Activated naive CD8-positive, alpha-beta T cell treated with anti-CD3 and anti-CD28 coated beads for 36 hours (primary cell): ENCODE measurements at regions not wholly inside any gene's neighbourhood (a gene's known extent, or its start where the extent isn't known, plus 50 kb on each side); places are given as distances from the start of the nearest gene placed in this dataset.

ENCODE experiments used
- DNase-seq: peaks from one replicate; pipeline ENCODE4 v3.0.0; 2021
- H3K27ac Mint-ChIP-seq: one replicate; pipeline ENCODE4 v1.8.0; 2022; ENCODE audit warnings: mild to moderate bottlenecking, moderate library complexity, mixed read lengths
- H3K27me3 Mint-ChIP-seq: one replicate; pipeline ENCODE4 v1.8.0; 2022; ENCODE audit warnings: mild to moderate bottlenecking, mixed read lengths
- H3K36me3 Mint-ChIP-seq: one replicate; pipeline ENCODE4 v1.8.0; 2021; ENCODE audit warnings: mild to moderate bottlenecking, mixed read lengths
- H3K4me1 Mint-ChIP-seq: one replicate; pipeline ENCODE4 v1.8.0; 2021; ENCODE audit warnings: mixed read lengths
- H3K4me3 Mint-ChIP-seq: one replicate; pipeline ENCODE4 v1.8.0; 2022; ENCODE audit warnings: mild to moderate bottlenecking, moderate library complexity, mixed read lengths
- H3K9me3 Mint-ChIP-seq: one replicate; pipeline ENCODE4 v1.8.0; 2022; ENCODE audit warnings: mixed read lengths

GRCh38 chrX:124592744-124593143 lies 246.4 kb downstream of the SH2D1A start:
- Mint-ChIP-seq H3K27ac (no peak overlapping the region), H3K36me3 (no peaks in the 10 kb centered on the region), H3K4me3 (no peak overlapping the region), H3K9me3 (peaks cover 8% of the 10 kb centered on the region), H3K4me1 (no peaks in the 10 kb centered on the region), H3K27me3 (no peaks in the 10 kb centered on the region)
- DNase-seq, result no peak

DNA sequence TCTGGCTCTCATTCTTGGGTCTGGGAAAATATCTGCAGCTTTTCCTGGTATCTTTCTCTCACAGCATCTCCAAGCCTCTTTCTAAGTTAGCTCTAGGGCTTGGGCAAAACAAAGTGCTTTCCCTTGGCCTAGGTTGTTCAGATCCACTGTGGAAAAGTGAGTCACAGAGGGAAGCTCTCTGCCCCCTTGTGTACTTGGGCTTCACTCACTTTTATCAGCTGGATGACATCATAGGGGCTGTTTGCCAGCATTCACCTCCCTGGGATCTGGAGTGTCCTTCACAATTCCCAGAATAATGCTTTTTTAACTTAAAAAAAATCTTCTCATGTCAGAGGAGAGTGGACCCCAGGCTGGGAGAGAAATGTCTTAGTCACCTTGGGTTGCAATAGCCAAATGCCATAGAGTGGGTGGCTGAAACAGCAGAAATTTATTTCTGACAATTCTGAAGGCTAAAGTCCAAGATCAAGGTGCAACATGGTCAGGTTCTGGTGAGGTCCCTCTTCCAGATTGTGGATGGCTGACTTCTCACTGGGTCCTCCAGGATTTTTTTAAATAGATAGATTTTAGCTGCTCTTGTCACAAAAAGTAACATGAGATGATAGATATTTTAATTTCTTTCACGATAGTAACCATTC lies 247.8 kb downstream of the SH2D1A start:
- Mint-ChIP-seq H3K4me1 (no peaks in the 10 kb centered on the region), H3K27me3 (no peaks in the 10 kb centered on the region), H3K27ac (no peak overlapping the region), H3K36me3 (no peaks in the 10 kb centered on the region), H3K9me3 (peaks cover 5% of the 10 kb centered on the region), H3K4me3 (no peak overlapping the region)
- DNase-seq, result no peak

GRCh38 chrX:124605511-124605910 lies 259.1 kb downstream of the SH2D1A start:
- Mint-ChIP-seq H3K27me3 (no peaks in the 10 kb centered on the region), H3K9me3 (no peaks in the 10 kb centered on the region), H3K36me3 (no peaks in the 10 kb centered on the region), H3K4me3 (no peak overlapping the region), H3K4me1 (no peaks in the 10 kb centered on the region), H3K27ac (no peak overlapping the region)
- DNase-seq, result no peak

- H3K9me3 Mint-ChIP-seq, result no peaks in the 10 kb centered on the region
- DNase-seq, result no peak
- H3K4me3 Mint-ChIP-seq, result no peak overlapping the region
- H3K27ac Mint-ChIP-seq, result no peak overlapping the region
- no peaks in the 10 kb centered on the region for H3K27me3 Mint-ChIP-seq
- H3K4me1 Mint-ChIP-seq, result no peaks in the 10 kb centered on the region
- H3K36me3 Mint-ChIP-seq, result no peaks in the 10 kb centered on the region
These were observed 260.4 kb downstream of the SH2D1A start for GRCh38 chrX:124606724-124607123.

DNA sequence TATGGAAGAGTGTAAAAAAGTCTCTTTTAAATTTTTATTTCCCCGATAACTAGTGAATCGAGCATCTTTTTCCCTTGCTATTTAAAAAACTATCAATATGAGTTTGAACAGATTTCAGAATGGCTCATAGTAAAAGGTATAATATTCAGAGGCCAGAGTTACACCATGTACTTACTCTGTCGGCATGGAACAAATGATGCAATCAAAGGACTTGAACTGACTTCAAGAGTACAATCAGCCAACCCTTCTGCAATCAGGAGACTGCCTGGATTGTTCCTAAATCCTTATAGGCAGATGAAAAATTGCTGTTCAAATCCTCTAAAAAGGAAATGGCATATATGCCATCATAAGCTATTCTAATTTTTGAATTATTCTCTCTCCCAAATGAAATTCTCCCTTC lies 273.3 kb downstream of the SH2D1A start:
- Mint-ChIP-seq H3K27me3 (no peaks in the 10 kb centered on the region), H3K27ac (no peak overlapping the region), H3K36me3 (no peaks in the 10 kb centered on the region), H3K9me3 (no peaks in the 10 kb centered on the region), H3K4me1 (no peaks in the 10 kb centered on the region), H3K4me3 (no peak overlapping the region)
- no peak for DNase-seq

DNA sequence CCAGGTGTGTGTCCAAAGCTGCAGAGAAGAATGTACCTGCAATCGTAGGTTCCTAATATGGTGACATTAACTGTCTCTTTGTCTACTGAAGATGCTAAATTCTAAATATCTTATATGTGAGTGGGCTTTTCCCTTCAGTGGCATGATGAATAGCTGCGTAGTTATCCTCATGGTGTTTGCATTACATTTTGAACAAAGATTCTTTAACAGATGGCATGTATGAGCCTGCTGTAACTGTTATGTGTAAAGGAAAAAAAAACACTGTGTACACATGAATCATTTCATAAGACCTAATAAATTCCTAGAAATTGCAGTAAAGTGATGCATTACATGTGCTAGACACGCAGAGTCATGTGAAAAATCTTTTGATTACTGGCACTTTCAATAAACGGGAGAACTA lies 288.0 kb downstream of the SH2D1A start:
- Mint-ChIP-seq H3K27me3 (no peaks in the 10 kb centered on the region), H3K27ac (no peak overlapping the region), H3K4me3 (no peak overlapping the region), H3K36me3 (no peaks in the 10 kb centered on the region), H3K9me3 (no peaks in the 10 kb centered on the region), H3K4me1 (no peaks in the 10 kb centered on the region)
- DNase-seq, result no peak

DNA sequence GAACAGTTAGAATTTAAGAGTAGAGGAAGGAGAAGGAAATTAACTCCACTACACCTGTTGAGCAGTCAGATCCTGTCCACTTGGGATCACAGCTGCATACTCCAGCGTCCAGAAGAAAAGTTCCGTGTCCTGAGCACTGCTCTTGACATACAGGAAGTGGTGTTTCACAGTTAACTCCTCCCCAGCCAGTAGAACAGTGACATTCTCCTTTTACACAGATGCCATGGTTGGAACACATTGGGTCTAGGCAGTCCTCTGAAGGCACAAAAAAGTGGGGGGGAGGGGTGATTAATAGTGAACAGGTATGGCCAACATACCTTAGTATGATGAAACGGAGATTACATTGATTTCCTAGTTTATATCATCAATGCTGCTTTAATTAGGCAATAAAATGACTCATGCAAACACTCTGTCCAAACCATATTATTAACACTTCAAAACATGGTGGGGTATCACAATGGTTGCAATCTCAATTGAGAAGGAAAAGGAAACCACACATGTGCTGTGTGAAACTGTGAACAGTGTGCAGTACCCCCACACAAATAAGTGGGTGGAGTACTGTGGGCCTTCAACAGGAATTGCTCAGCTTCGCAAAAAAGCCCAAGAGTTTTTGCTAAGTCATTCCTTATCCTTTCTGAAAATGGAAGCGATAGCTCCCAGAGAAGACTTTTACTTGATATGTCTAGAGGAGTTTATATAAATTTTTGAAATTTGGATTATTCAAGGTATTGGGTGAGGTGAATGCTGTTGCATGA lies 295.6 kb downstream of the SH2D1A start:
- H3K9me3 Mint-ChIP-seq, result no peaks in the 10 kb centered on the region
- no peak overlapping the region for H3K4me3 Mint-ChIP-seq
- no peaks in the 10 kb centered on the region for H3K27me3 Mint-ChIP-seq
- DNase-seq, result no peak
- no peak overlapping the region for H3K27ac Mint-ChIP-seq
- peaks cover 6% of the 10 kb centered on the region for H3K4me1 Mint-ChIP-seq
- no peaks in the 10 kb centered on the region for H3K36me3 Mint-ChIP-seq

GRCh38 chrX:124646403-124646802 lies 300.0 kb downstream of the SH2D1A start:
- Mint-ChIP-seq H3K4me3 (no peak overlapping the region), H3K9me3 (no peaks in the 10 kb centered on the region), H3K27me3 (no peaks in the 10 kb centered on the region), H3K4me1 (peaks cover 6% of the 10 kb centered on the region), H3K36me3 (no peaks in the 10 kb centered on the region), H3K27ac (no peak overlapping the region)
- no peak for DNase-seq

DNA sequence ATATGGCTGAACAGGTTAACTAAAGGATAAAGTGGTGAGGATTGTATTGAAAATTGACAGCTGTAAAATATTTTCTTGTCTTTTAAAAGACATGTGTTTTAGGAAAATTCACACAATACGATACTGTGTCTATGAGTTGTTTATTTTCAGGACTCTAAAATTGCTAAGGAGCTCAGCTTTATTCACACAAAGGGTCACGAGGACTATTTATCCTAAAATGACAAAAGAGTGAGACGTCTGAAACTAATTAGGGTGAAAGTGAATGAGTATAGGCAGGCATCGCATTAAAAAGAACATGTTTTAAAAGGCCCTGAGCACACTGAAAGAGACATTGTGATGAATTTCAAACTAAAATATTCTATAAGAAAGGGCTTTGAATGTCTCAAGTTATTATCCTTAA lies 304.7 kb downstream of the SH2D1A start:
- no peaks in the 10 kb centered on the region for H3K36me3 Mint-ChIP-seq
- no peaks in the 10 kb centered on the region for H3K4me1 Mint-ChIP-seq
- H3K9me3 Mint-ChIP-seq, result no peaks in the 10 kb centered on the region
- H3K27ac Mint-ChIP-seq, result no peak overlapping the region
- H3K27me3 Mint-ChIP-seq, result no peaks in the 10 kb centered on the region
- no peak overlapping the region for H3K4me3 Mint-ChIP-seq
- DNase-seq, result no peak

DNA sequence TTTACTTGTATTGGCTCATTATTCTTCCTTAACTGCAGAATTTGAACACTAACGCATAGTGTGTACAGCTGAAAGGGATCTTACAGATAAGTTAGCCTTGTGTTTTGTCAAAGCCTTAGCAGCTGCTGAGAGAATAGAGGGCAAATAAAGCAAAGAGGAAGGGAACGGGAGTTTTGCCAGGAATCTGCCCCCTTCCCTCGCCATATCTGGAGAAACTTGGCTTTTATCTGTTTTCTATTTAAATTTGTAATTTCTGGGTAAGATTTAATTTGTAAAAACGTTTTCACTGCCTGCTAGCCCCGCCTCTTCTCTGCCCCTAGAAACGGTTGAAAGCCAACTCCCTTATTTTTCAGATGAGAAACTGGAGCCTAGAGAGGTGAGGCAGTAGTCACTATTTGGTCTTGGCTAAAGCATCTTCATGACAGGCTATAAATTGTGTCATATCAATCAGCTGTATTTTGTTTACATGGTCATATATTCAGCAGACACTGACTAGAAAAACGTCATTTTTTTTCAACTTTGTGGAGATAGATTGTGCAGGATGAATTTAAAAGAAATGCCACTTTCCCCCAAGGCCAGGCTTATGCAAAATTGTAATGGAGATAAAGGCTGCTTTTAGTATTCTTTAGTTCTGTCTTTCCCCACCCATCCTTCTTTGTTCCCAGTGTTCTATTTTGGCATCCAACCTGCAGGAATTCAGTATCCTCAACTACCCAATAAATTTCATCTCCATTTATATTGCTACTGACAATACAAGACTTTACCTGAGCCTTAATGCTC lies 319.4 kb downstream of the SH2D1A start:
- no peak for DNase-seq
- Mint-ChIP-seq H3K4me1 (peaks cover 3% of the 10 kb centered on the region), H3K27me3 (no peaks in the 10 kb centered on the region), H3K36me3 (no peaks in the 10 kb centered on the region), H3K27ac (no peak overlapping the region), H3K9me3 (no peaks in the 10 kb centered on the region), H3K4me3 (no peak overlapping the region)

- no peaks in the 10 kb centered on the region for H3K9me3 Mint-ChIP-seq
- DNase-seq, result no peak
- no peaks in the 10 kb centered on the region for H3K4me1 Mint-ChIP-seq
- no peaks in the 10 kb centered on the region for H3K36me3 Mint-ChIP-seq
- no peak overlapping the region for H3K4me3 Mint-ChIP-seq
- no peaks in the 10 kb centered on the region for H3K27me3 Mint-ChIP-seq
- H3K27ac Mint-ChIP-seq, result no peak overlapping the region
These were observed 332.8 kb downstream of the SH2D1A start for GRCh38 chrX:124679199-124679598.

DNA sequence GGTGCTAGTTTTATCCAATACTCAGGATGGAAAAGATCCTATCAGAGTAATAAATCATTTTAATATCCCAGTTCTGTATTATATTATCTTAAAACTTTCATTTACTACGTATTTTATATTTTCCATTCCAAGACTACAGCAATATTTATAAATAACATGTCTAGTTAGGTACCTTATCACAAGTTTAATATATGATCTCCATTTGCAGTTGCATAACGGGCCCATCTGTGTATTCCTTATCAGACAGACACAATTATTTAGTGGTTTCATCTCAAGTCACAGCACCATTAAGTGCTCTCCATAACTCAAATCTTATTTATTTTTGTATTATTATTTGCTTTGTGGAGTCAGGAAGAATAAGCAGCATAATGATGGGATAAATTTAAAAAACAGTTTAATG lies 333.9 kb downstream of the SH2D1A start:
- H3K27me3 Mint-ChIP-seq, result no peaks in the 10 kb centered on the region
- H3K9me3 Mint-ChIP-seq, result peaks cover 6% of the 10 kb centered on the region
- DNase-seq, result no peak
- H3K4me3 Mint-ChIP-seq, result no peak overlapping the region
- peaks cover 2% of the 10 kb centered on the region for H3K36me3 Mint-ChIP-seq
- no peaks in the 10 kb centered on the region for H3K4me1 Mint-ChIP-seq
- H3K27ac Mint-ChIP-seq, result no peak overlapping the region

DNA sequence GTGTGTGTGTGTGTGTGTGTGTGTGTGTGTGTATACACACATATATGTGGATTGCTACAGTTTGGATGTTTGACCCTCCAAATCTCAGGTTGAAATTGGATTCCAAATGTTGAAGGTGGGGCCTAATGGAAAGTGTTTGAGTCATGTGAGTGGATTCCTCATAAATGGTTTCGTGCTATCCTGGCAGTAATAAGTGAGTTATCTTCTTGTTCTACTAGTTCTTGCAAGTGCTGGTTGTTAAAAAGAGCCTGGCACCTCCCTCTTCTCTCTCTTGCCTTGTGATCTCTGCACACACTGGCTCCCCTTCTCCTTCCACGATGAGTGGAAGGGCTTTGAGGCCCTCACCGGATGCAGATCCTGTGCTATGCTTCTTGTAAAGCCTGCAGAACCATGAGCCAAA lies 344.1 kb downstream of the SH2D1A start:
- H3K4me1 Mint-ChIP-seq, result no peaks in the 10 kb centered on the region
- peaks cover 1% of the 10 kb centered on the region for H3K36me3 Mint-ChIP-seq
- no peak overlapping the region for H3K27ac Mint-ChIP-seq
- no peaks in the 10 kb centered on the region for H3K27me3 Mint-ChIP-seq
- no peak overlapping the region for H3K4me3 Mint-ChIP-seq
- no peak for DNase-seq
- H3K9me3 Mint-ChIP-seq, result peaks cover 4% of the 10 kb centered on the region

GRCh38 chrX:124699876-124700275 lies 353.5 kb downstream of the SH2D1A start:
- Mint-ChIP-seq H3K27ac (no peak overlapping the region), H3K36me3 (peaks cover 2% of the 10 kb centered on the region), H3K4me3 (no peak overlapping the region), H3K27me3 (no peaks in the 10 kb centered on the region), H3K9me3 (no peaks in the 10 kb centered on the region), H3K4me1 (no peaks in the 10 kb centered on the region)
- DNase-seq, result no peak

DNA sequence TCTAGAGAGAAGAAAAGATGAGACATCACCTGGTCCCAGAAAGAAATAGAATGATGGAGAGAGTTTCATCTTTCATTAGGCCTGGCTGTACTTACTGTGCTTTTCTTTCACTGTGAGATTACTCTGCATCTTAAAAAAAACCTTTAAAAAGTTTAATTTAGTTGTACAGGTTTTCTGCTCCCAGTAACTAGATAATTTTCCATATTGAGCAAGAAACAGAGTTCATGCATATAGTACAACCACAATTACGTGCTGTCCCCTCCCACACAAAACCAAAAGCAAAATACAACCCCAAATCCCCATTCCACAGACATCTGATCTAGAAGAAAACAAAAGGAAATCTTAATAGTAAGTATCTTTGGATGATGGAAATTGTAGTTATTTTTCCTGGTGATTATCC lies 371.2 kb downstream of the SH2D1A start:
- no peak overlapping the region for H3K27ac Mint-ChIP-seq
- DNase-seq, result no peak
- no peaks in the 10 kb centered on the region for H3K9me3 Mint-ChIP-seq
- H3K27me3 Mint-ChIP-seq, result no peaks in the 10 kb centered on the region
- H3K36me3 Mint-ChIP-seq, result peaks cover 1% of the 10 kb centered on the region
- H3K4me3 Mint-ChIP-seq, result no peak overlapping the region
- H3K4me1 Mint-ChIP-seq, result peaks cover 8% of the 10 kb centered on the region
